ENCODE measurements at regions not wholly inside any gene's neighbourhood (a gene's known extent, or its start where the extent isn't known, plus 50 kb on each side); places are given as distances from the start of the nearest gene placed in this dataset.

DNA sequence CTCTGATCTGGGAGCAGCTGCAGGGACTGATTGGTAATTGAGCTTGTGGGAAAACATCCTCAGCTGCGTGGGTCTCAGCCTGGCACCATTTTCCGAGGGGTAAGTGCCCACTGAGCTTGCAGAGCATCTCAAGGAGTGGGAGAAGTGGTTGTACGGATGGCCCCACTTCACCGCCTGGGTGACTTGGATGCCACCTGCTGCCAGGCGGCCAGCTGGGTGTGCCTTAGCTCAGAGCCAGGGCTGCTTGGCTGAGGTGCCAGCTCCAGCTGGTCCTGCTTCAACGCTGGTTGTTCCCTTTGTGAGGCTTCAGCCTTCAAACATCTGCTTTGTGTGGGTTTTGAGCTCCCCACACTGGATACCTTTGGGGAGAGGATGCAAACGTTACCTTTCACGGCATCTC, 482.7 kb upstream of the EEF2KMT start:
- TF ChIP-seq TAF1 (IDR thresholded peaks at IDR 0.05; ENCODE audit: borderline replicate concordance, insufficient read depth, low read length) (no peak), POLR2AphosphoS5 (IDR thresholded peaks at IDR 0.05; ENCODE audit: low read depth, low read length) (no peak)
- TF ChIP-seq, protein P1, sequence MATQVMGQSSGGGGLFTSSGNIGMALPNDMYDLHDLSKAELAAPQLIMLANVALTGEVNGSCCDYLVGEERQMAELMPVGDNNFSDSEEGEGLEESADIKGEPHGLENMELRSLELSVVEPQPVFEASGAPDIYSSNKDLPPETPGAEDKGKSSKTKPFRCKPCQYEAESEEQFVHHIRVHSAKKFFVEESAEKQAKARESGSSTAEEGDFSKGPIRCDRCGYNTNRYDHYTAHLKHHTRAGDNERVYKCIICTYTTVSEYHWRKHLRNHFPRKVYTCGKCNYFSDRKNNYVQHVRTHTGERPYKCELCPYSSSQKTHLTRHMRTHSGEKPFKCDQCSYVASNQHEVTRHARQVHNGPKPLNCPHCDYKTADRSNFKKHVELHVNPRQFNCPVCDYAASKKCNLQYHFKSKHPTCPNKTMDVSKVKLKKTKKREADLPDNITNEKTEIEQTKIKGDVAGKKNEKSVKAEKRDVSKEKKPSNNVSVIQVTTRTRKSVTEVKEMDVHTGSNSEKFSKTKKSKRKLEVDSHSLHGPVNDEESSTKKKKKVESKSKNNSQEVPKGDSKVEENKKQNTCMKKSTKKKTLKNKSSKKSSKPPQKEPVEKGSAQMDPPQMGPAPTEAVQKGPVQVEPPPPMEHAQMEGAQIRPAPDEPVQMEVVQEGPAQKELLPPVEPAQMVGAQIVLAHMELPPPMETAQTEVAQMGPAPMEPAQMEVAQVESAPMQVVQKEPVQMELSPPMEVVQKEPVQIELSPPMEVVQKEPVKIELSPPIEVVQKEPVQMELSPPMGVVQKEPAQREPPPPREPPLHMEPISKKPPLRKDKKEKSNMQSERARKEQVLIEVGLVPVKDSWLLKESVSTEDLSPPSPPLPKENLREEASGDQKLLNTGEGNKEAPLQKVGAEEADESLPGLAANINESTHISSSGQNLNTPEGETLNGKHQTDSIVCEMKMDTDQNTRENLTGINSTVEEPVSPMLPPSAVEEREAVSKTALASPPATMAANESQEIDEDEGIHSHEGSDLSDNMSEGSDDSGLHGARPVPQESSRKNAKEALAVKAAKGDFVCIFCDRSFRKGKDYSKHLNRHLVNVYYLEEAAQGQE (IDR thresholded peaks at IDR 0.05; ENCODE audit: insufficient read depth in 1 of 2, low read depth in 2 of 2, low read length in 2 of 2) = no peak
